Stimulated activated CD8-positive, alpha-beta memory T cell treated with anti-CD3 and anti-CD28 coated beads, Interleukin-7, amount 100 ng/mL, for 4 hours (primary cell): ENCODE measurements at regions not wholly inside any gene's neighbourhood (a gene's known extent, or its start where the extent isn't known, plus 50 kb on each side); places are given as distances from the start of the nearest gene placed in this dataset.

ENCODE experiments used
- DNase-seq, 2 donors: peaks; one replicate each; pipeline ENCODE4 v3.0.0-alpha.2; 2020; ENCODE audit warnings: low read depth in 2 of 2

DNA sequence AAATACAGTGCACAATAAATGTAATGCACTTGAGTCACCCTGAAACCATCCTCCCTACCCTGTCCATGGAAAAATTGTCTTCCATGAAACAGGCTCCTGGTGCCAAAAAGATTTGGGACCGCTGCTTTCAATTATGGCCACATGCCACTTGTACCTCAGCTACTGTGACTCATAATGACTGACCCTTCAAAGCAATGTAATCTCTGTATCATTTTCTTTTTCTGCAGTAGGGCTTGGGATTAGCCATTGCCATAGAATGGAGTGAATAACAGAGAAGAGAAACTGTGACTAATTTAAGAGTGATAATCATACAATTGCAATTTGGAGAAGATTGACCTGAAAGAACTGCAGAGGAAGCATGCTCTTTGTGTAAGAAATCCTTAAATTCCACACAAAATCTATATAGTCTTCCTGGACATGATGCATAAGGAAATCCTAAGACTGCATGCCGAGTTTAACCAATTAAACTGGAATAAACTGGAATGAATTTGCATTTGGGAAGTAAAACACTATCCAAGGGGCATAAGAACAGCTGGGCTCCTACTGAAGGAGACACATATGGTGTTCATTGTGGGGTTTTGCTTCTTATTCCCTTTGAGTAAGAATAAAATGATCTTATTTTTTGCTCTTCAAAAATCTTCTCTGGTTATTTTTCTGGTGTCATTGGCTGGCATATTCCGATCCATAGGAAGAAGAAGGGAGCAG is 59.5 kb upstream of the SLC7A1 start:
- no peak for DNase-seq

DNA sequence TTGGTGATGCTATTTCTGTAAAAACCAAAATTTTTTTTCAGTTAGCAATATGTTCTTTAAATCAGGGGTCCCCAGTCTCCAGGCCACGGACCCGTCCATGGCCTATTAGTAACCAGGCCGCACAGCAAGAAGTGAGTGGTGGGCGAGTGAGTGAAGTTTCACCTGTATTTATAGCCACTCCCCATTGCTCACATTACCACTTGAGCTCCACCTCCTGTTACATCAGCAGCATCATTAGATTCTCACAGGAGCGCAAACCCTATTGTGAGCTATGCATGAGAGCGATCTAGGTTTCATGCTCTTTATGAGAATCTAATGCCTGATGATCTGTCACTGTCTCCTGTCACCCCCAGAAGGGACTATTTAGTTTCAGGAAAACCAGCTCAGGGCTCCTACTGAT is 58.9 kb upstream of the SLC7A1 start:
- DNase-seq, result no peak

DNA sequence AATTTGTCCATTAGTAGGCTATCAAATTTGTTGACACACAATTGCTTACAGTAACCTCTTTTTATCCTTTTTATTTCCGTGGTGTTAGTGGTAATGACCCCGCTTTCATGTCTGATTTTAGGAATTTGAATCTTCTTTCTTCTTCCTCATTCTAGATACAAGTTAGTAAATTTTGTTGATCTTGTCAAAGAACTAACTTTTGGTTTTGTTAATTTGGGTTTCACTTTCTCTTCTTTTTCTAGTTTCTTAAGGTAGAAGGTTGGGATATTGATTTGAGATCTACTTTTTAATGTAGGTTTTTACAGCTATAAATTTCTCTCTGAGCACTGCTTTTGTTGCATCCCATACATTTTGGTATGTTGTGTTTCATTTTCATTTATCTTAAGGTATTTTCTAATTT is 53.3 kb upstream of the SLC7A1 start:
- no peak for DNase-seq
